ENCODE measurements at regions not wholly inside any gene's neighbourhood (a gene's known extent, or its start where the extent isn't known, plus 50 kb on each side); places are given as distances from the start of the nearest gene placed in this dataset.

GRCh38 chr10:34017281-34017680 is 682.8 kb upstream of the NRP1 start:
- TF ChIP-seq POLR2A (IDR thresholded peaks at IDR 0.05; ENCODE audit: low read depth, low read length) (no peak), POLR2AphosphoS5 (IDR thresholded peaks at IDR 0.05; ENCODE audit: low read depth, low read length) (no peak)
